PC-3 (cell line): ENCODE measurements at regions not wholly inside any gene's neighbourhood (a gene's known extent, or its start where the extent isn't known, plus 50 kb on each side); places are given as distances from the start of the nearest gene placed in this dataset.

Experiments
- EZH2 ChIP-seq: fragments of 300-600 bp; sonication (generic); IDR thresholded peaks from one replicate; pipeline ENCODE4 v1.6.1; 2017; ENCODE audit warnings: antibody characterized with exemption, mild to moderate bottlenecking, low read length; ENCODE audit not compliant: unreplicated experiment
- EZH2phosphoT487 ChIP-seq: fragments of 300-600 bp; sonication (generic); IDR thresholded peaks from 2 replicates; pipeline ENCODE4 v1.6.1; 2018; ENCODE audit warnings: mild to moderate bottlenecking, antibody characterized with exemption, low read length, borderline replicate concordance
- TF ChIP-seq, protein P1 (sequence below): fragments of 300-600 bp; sonication (generic); conservative IDR thresholded peaks from 2 replicates; pipeline ENCODE4 v1.5.1; 2017; ENCODE audit warnings: antibody characterized with exemption, low read depth, mild to moderate bottlenecking, low read length

- TF ChIP-seq, protein P1, sequence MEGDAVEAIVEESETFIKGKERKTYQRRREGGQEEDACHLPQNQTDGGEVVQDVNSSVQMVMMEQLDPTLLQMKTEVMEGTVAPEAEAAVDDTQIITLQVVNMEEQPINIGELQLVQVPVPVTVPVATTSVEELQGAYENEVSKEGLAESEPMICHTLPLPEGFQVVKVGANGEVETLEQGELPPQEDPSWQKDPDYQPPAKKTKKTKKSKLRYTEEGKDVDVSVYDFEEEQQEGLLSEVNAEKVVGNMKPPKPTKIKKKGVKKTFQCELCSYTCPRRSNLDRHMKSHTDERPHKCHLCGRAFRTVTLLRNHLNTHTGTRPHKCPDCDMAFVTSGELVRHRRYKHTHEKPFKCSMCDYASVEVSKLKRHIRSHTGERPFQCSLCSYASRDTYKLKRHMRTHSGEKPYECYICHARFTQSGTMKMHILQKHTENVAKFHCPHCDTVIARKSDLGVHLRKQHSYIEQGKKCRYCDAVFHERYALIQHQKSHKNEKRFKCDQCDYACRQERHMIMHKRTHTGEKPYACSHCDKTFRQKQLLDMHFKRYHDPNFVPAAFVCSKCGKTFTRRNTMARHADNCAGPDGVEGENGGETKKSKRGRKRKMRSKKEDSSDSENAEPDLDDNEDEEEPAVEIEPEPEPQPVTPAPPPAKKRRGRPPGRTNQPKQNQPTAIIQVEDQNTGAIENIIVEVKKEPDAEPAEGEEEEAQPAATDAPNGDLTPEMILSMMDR, result no peak
- no peak for TF ChIP-seq EZH2
- no peak for TF ChIP-seq EZH2phosphoT487
Measured at GRCh38 chr11:42145311-42145710, 685.9 kb upstream of the LRRC4C start.
